HCT116 (cell line): ENCODE measurements at regions not wholly inside any gene's neighbourhood (a gene's known extent, or its start where the extent isn't known, plus 50 kb on each side); places are given as distances from the start of the nearest gene placed in this dataset.

ENCODE experiments used
- ATAC-seq: fragments of 200-7000 bp; cut with Tn5 transposase; 2 replicates; pipeline ENCODE4 v1.9.1; 2020; ENCODE audit warnings: mild to moderate bottlenecking, moderate library complexity
- BruUV-seq: library from RNA; stranded (reverse); fragments of 400-500 nt; replicated peaks from 2 replicates; lab custom pipeline; 2021; lab: Mats Ljungman, UMichigan
- CTCF ChIA-PET: fragments of 300-600 bp; sonication (Branson Sonifier 250); formaldehyde crosslinking; loops from one replicate; lab custom pipeline; 2021; ENCODE audit warnings: antibody characterized with exemption; lab: Charles Lee
- POLR2A ChIA-PET: fragments of 300-600, 350-600 bp; sonication (Branson Sonifier 250); formaldehyde crosslinking; loops from one replicate; lab custom pipeline; 2021; ENCODE audit warnings: antibody characterized with exemption; lab: Charles Lee
- RAD21 ChIA-PET, 2 experiments: fragments of 300-600 bp; sonication (Branson Sonifier 250); formaldehyde crosslinking; loops; one replicate each; lab custom pipeline; 2023; ENCODE audit warnings: low total read pairs in 2 of 2; ENCODE audit not compliant: uncharacterized antibody in 2 of 2, unreplicated experiment in 2 of 2, low non-redundant PET in 1 of 2; lab: Charles Lee
- DNase-seq: peaks from one replicate; pipeline ENCODE4 v3.0.0-alpha.2; 2010; ENCODE audit warnings: low read depth, low spot score
- H2AFZ ChIP-seq: fragments of 200-600 bp; shearing (Covaris generic), sonication (generic); 2 replicates; pipeline ENCODE4 v1.6.1; 2017; ENCODE audit warnings: low read depth, mixed run types, mixed read lengths, antibody characterized with exemption, low read length; ENCODE audit not compliant: poor library complexity, severe bottlenecking
- H3K27ac ChIP-seq: 2 replicates; pipeline ENCODE4 v1.5.1; 2012; ENCODE audit warnings: low read depth, low read length
- H3K27me3 ChIP-seq: fragments of 200-600 bp; sonication (generic); 2 replicates; pipeline ENCODE4 v1.6.1; 2016; ENCODE audit warnings: mixed run types, low read length, mixed read lengths; ENCODE audit not compliant: insufficient read depth
- H3K36me3 ChIP-seq, 2 experiments: fragments of 200-500 bp in 1 of 2; fragments of 200-600 bp in 1 of 2; sonication (Bioruptor generic) in 1 of 2; sonication (generic) in 1 of 2; 2 replicates each; pipeline versions ENCODE4 v1.5.1 to v1.6.1; 2014 to 2016; ENCODE audit warnings: low read length in 2 of 2, inconsistent platforms in 1 of 2, mixed read lengths in 1 of 2, mixed run types in 1 of 2; ENCODE audit not compliant: insufficient read depth in 2 of 2, control insufficient read depth in 1 of 2
- H3K4me1 ChIP-seq, 2 experiments: fragments of 200-600 bp in 1 of 2; sonication (generic) in 1 of 2; 2 replicates each; pipeline versions ENCODE4 v1.5.1 to v1.6.1; 2012 to 2017; ENCODE audit warnings: low read length in 2 of 2, inconsistent platforms in 1 of 2, mild to moderate bottlenecking in 1 of 2, mixed read lengths in 1 of 2, mixed run types in 1 of 2, moderate library complexity in 1 of 2; ENCODE audit not compliant: insufficient read depth in 2 of 2, control insufficient read depth in 1 of 2
- H3K4me2 ChIP-seq: fragments of 200-600 bp; sonication (generic); 2 replicates; pipeline ENCODE4 v1.6.1; 2017; ENCODE audit warnings: mixed run types, low read length, mixed read lengths
- H3K4me3 ChIP-seq, 2 experiments: fragments of 200-600 bp in 1 of 2; sonication (generic) in 1 of 2; replicated peaks in 1 of 2; 2 replicates each; pipeline ENCODE4 v1.5.1; 2011 to 2016; ENCODE audit warnings: low read length in 2 of 2, control low read depth in 1 of 2, low read depth in 1 of 2, mild to moderate bottlenecking in 1 of 2, mixed read lengths in 1 of 2, mixed run types in 1 of 2
- H3K79me2 ChIP-seq: fragments of 200-600 bp; sonication (generic); 2 replicates; pipeline ENCODE4 v1.6.1; 2017; ENCODE audit warnings: mild to moderate bottlenecking, mixed run types, low read length, moderate library complexity, mixed read lengths; ENCODE audit not compliant: insufficient read depth
- H3K9ac ChIP-seq: fragments of 200-600 bp; sonication (generic); 2 replicates; pipeline ENCODE4 v1.6.1; 2016; ENCODE audit warnings: low read length, mixed read lengths
- H3K9me2 ChIP-seq: fragments of 200-600 bp; sonication (generic), shearing (Covaris generic); 2 replicates; pipeline ENCODE4 v1.6.1; 2017; ENCODE audit warnings: mixed run types, mild to moderate bottlenecking, moderate library complexity; ENCODE audit not compliant: insufficient read depth
- H3K9me3 ChIP-seq, 2 experiments: fragments of 200-500 bp in 1 of 2; fragments of 200-600 bp in 1 of 2; sonication (Bioruptor generic) in 1 of 2; sonication (generic) in 1 of 2; 2 replicates each; pipeline ENCODE4 v1.6.1; 2014 to 2017; ENCODE audit warnings: low read length in 2 of 2, mixed read lengths in 2 of 2, inconsistent platforms in 1 of 2, low read depth in 1 of 2, mild to moderate bottlenecking in 1 of 2, mixed run types in 1 of 2, moderate library complexity in 1 of 2; ENCODE audit not compliant: control insufficient read depth in 1 of 2, insufficient read depth in 1 of 2
- H4K20me1 ChIP-seq: fragments of 200-600 bp; sonication (generic), shearing (Covaris generic); 2 replicates; pipeline ENCODE4 v1.6.1; 2017; ENCODE audit warnings: mixed run types, mild to moderate bottlenecking, moderate library complexity; ENCODE audit not compliant: insufficient read depth
- EGR1 ChIP-seq: IDR thresholded peaks from 2 replicates; pipeline ENCODE4 v1.6.1; 2012; ENCODE audit warnings: low read depth
- EZH2 ChIP-seq: fragments of 200-600 bp; sonication (generic); IDR thresholded peaks from 2 replicates; pipeline ENCODE4 v1.6.1; 2017; ENCODE audit warnings: antibody characterized with exemption, mixed run types
- JUND ChIP-seq: IDR thresholded peaks from 2 replicates; pipeline ENCODE4 v1.6.1; 2012
- POLR2AphosphoS5 ChIP-seq: IDR thresholded peaks from 2 replicates; pipeline ENCODE4 v1.6.1; 2011; ENCODE audit warnings: mild to moderate bottlenecking, low read depth, low read length, moderate library complexity
- RAD21 ChIP-seq: IDR thresholded peaks from 2 replicates; pipeline ENCODE4 v1.6.1; 2012; ENCODE audit warnings: low read depth, mild to moderate bottlenecking
- REST ChIP-seq: IDR thresholded peaks from 2 replicates; pipeline ENCODE4 v1.6.1; 2012; ENCODE audit warnings: low read depth
- SIN3A ChIP-seq: IDR thresholded peaks from 2 replicates; pipeline ENCODE4 v1.6.1; 2012; ENCODE audit warnings: low read depth
- TCF7L2 ChIP-seq: IDR thresholded peaks from 2 replicates; pipeline ENCODE4 v1.7.0; 2011; ENCODE audit warnings: borderline replicate concordance, inconsistent platforms; ENCODE audit not compliant: insufficient read depth, insufficient read length; ENCODE audit errors: extremely low read depth
- ZFX ChIP-seq: fragments of 450-650 bp; IDR thresholded peaks from 2 replicates; pipeline ENCODE4 v1.6.1; 2017
- ZNF274 ChIP-seq: fragments of 200-500 bp; sonication (Bioruptor generic); IDR thresholded peaks from 2 replicates; pipeline ENCODE4 v1.6.1; 2014; ENCODE audit warnings: mild to moderate bottlenecking, low read depth, low read length, inconsistent platforms
- intact Hi-C: fragments of 100-400 bp; cut with micrococcal nuclease; formaldehyde crosslinking; loops from 2 replicates; pipeline ENCODE4 v1.10.0; 2022

- H3K36me3 ChIP-seq, result no peaks in the 10 kb centered on the region
- no peak overlapping the region for H3K4me2 ChIP-seq
- H3K27me3 ChIP-seq, result no peaks in the 10 kb centered on the region
- H3K9me3 ChIP-seq, result peaks cover 0 to 3% of the 10 kb centered on the region in 2 experiments; a peak in 2 of 4 replicates
- H3K9ac ChIP-seq, result no peak overlapping the region
- no TSS peak for BruUV-seq
- no peaks in the 10 kb centered on the region for H3K4me1 ChIP-seq
- no peak for TF ChIP-seq POLR2AphosphoS5
- TF ChIP-seq EZH2, result no peak
- no peak for TF ChIP-seq SIN3A
- TF ChIP-seq JUND, result no peak
- H3K79me2 ChIP-seq, result no peaks in the 10 kb centered on the region
- no peak for DNase-seq
- ChIA-PET CTCF (no interaction called here), RAD21 (no interaction called here), POLR2A (no interaction called here)
- no peak overlapping the region for H2AFZ ChIP-seq
- H3K9me2 ChIP-seq, result no peaks in the 10 kb centered on the region
- H3K4me3 ChIP-seq, result no peak overlapping the region
- ATAC-seq, result no peak
- intact Hi-C loops, result no loop called here
- no peaks in the 10 kb centered on the region for H4K20me1 ChIP-seq
- no peak overlapping the region for H3K27ac ChIP-seq
These were observed 378.4 kb upstream of the CHORDC1 start for GRCh38 chr11:90601261-90601660.

GRCh38 chr11:90594658-90595057 lies 371.8 kb upstream of the CHORDC1 start:
- BruUV-seq, result no TSS peak
- ATAC-seq, result no peak
- POLR2A ChIA-PET, result no interaction called here
- Histone ChIP-seq H3K9me3 (peaks cover 0 to 6% of the 10 kb centered on the region in 2 experiments; a peak in 2 of 4 replicates), H3K4me2 (no peak overlapping the region), H4K20me1 (no peaks in the 10 kb centered on the region), H3K4me3 (no peak overlapping the region)
- TF ChIP-seq ZNF274 (no peak), TCF7L2 (no peak), EZH2 (no peak), REST (no peak), POLR2AphosphoS5 (no peak), EGR1 (no peak), RAD21 (no peak), JUND (no peak), ZFX (no peak), SIN3A (no peak)
- TF ChIP-seq, all 23 proteins: peak for 0
- intact Hi-C loops, result no loop called here
- H3K79me2 ChIP-seq, result no peaks in the 10 kb centered on the region
- no peak overlapping the region for H3K9ac ChIP-seq
- no peak for DNase-seq
- H3K9me2 ChIP-seq, result no peaks in the 10 kb centered on the region
- H3K27ac ChIP-seq, result no peak overlapping the region
- no peaks in the 10 kb centered on the region for H3K27me3 ChIP-seq
- ChIA-PET CTCF (no interaction called here), RAD21 (no interaction called here)
- H3K4me1 ChIP-seq, result no peaks in the 10 kb centered on the region
- no peaks in the 10 kb centered on the region for H3K36me3 ChIP-seq
- no peak overlapping the region for H2AFZ ChIP-seq
